ENCODE measurements at regions not wholly inside any gene's neighbourhood (a gene's known extent, or its start where the extent isn't known, plus 50 kb on each side); places are given as distances from the start of the nearest gene placed in this dataset.

- no peak overlapping the region for H2AFZ ChIP-seq (ENCODE audit: low read depth, low read length)
- ChIA-PET CTCF (ENCODE audit: low intra/inter-chr PET ratio) (no interaction called here), POLR2A (no interaction called here)
- H3K4me2 ChIP-seq (ENCODE audit: insufficient read depth, low read length) = no peak overlapping the region
- H4K20me1 ChIP-seq (replicated peaks; ENCODE audit: control insufficient read depth, insufficient read depth, low read length) = 0 out of 2 replicates have a peak, but pooled peaks cover 6% of the 10 kb centered on the region
- 4% methylated on average over 4 of the region's 4 CpGs for WGBS (ENCODE audit: insufficient coverage, low coverage, missing lambda C conversion rate)
- H3K9ac ChIP-seq (ENCODE audit: insufficient read depth in 1 of 2, low read depth in 2 of 2, low read length in 2 of 2) = no peak overlapping the region
- intact Hi-C loops (cut with micrococcal nuclease) = no loop called here
- peaks cover 6 to 45% of the 10 kb centered on the region in 2 experiments; a peak in 4 of 5 replicates for H3K27me3 ChIP-seq (ENCODE audit: control insufficient read depth in 2 of 2, insufficient read depth in 2 of 2, low read length in 2 of 2)
- no TSS peak for BruUV-seq (replicated peaks)
- ATAC-seq (no peak), DNase-seq (ENCODE audit: extremely low read depth in 1 of 4, low spot score in 3 of 4) (no peak), FAIRE-seq (no peak)
- no peaks in the 10 kb centered on the region for H3K36me3 ChIP-seq (ENCODE audit: control insufficient read depth, insufficient read depth, low read length)
- no peak overlapping the region for H3K4me3 ChIP-seq
- no peak overlapping the region for H3K27ac ChIP-seq (ENCODE audit: extremely low read depth, low read depth, low read length)
- TF ChIP-seq BDP1 (IDR thresholded peaks at IDR 0.05; ENCODE audit: insufficient read depth, insufficient read length) (no peak), SAP30 (IDR thresholded peaks at IDR 0.05; ENCODE audit: borderline replicate concordance, insufficient read depth, low read depth, low read length, poor library complexity, severe bottlenecking) (no peak), RBM17 (IDR thresholded peaks at IDR 0.05; ENCODE audit: borderline replicate concordance, low read depth, low read length) (no peak), CHCHD3 (CRISPR knock-in tag; IDR thresholded peaks at IDR 0.05) (no peak), BRF1 (IDR thresholded peaks at IDR 0.05; ENCODE audit: borderline replicate concordance, extremely low read depth, insufficient read length) (no peak), SMARCC2 (IDR thresholded peaks at IDR 0.05; ENCODE audit: low read depth) (no peak), CREB3 (tag; conservative IDR thresholded peaks at IDR 0.05; ENCODE audit: low read depth) (no peak), ZBED1 (IDR thresholded peaks at IDR 0.05) (no peak), TSC22D4 (tag; IDR thresholded peaks at IDR 0.05) (no peak), U2AF2 (optimal IDR thresholded peaks at IDR 0.05; ENCODE audit: low read depth, low read length) (no peak), ILF3 (IDR thresholded peaks at IDR 0.05; ENCODE audit: borderline replicate concordance) (no peak), GTF2A2 (tag; IDR thresholded peaks at IDR 0.05) (no peak), CSDE1 (IDR thresholded peaks at IDR 0.05) (no peak), ZBTB43 (CRISPR knock-in tag; IDR thresholded peaks at IDR 0.05) (no peak), ARID3A (IDR thresholded peaks at IDR 0.05; ENCODE audit: borderline replicate concordance, low read depth, low read length) (no peak), MTA3 (IDR thresholded peaks at IDR 0.05; ENCODE audit: borderline replicate concordance) (no peak), ERF (CRISPR knock-in tag; IDR thresholded peaks at IDR 0.05) (no peak), TEAD2 (tag; IDR thresholded peaks at IDR 0.05) (no peak), SRSF9 (IDR thresholded peaks at IDR 0.05; ENCODE audit: borderline replicate concordance, low read depth, low read length) (no peak), XRCC5 (IDR thresholded peaks at IDR 0.05; ENCODE audit: low read depth, low read length) (no peak)
- peaks cover 0 to 3% of the 10 kb centered on the region in 2 experiments; a peak in 1 of 5 replicates for H3K4me1 ChIP-seq (replicated peaks in 1 of 2; ENCODE audit: control insufficient read depth in 2 of 2, insufficient read depth in 2 of 2, low read length in 2 of 2)
- in situ Hi-C loops (cut with MboI) = no loop called here
- H3K9me1 ChIP-seq (ENCODE audit: control insufficient read depth, insufficient read depth, low read length) = no peaks in the 10 kb centered on the region
- H3K9me3 ChIP-seq (replicated peaks; ENCODE audit: control insufficient read depth, insufficient read depth, low read depth, low read length) = peaks cover 2% of the 10 kb centered on the region; the same call in 1 of the 2 replicates
- H3K79me2 ChIP-seq (ENCODE audit: control insufficient read depth, insufficient read depth, low read length) = no peaks in the 10 kb centered on the region
Measured at GRCh38 chr4:3818371-3818770, 52.2 kb downstream of the ADRA2C start.

All from K562 (cell line).